IgD-negative memory B cell (primary cell): ENCODE measurements at regions not wholly inside any gene's neighbourhood (a gene's known extent, or its start where the extent isn't known, plus 50 kb on each side); places are given as distances from the start of the nearest gene placed in this dataset.

Experiments used
- H3K27ac Mint-ChIP-seq, 3 donors: one replicate each; pipeline ENCODE4 v1.8.0; 2020 to 2022; ENCODE audit warnings: mild to moderate bottlenecking in 3 of 3, mixed read lengths in 3 of 3, moderate library complexity in 1 of 3
- H3K27me3 Mint-ChIP-seq: one replicate; pipeline ENCODE4 v1.8.0; 2021; ENCODE audit warnings: mixed read lengths
- H3K36me3 Mint-ChIP-seq: one replicate; pipeline ENCODE4 v1.8.0; 2020; ENCODE audit warnings: mild to moderate bottlenecking, mixed read lengths
- H3K4me1 Mint-ChIP-seq, 3 donors: one replicate each; pipeline ENCODE4 v1.8.0; 2020 to 2022; ENCODE audit warnings: mixed read lengths in 3 of 3, mild to moderate bottlenecking in 1 of 3
- H3K4me3 Mint-ChIP-seq, 4 donors: one replicate each; pipeline ENCODE4 v1.8.0; 2020 to 2022; ENCODE audit warnings: mild to moderate bottlenecking in 4 of 4, mixed read lengths in 4 of 4, moderate library complexity in 3 of 4
- H3K9me3 Mint-ChIP-seq, 3 donors: one replicate each; pipeline ENCODE4 v1.8.0; 2020 to 2021; ENCODE audit warnings: mixed read lengths in 3 of 3, mild to moderate bottlenecking in 1 of 3

DNA sequence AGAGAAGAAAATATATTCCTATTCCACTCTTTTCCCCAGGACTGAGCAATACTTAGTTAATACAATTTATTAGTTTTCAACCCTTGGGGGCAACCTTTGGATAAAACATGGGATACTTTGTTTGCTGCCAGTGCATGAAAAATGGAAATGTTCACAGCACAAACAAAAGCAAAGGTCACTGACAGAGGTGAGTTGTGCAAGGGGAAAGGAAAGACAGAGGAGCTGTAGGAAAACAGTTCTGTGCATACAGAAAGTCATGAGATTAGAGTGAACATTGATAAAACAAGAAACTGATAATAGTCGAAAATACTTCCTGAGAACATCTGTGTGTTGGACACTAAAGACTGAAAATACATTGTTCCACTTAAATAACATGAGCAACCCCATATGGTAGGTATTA, 779.8 kb downstream of the TLE4 start:
- no peak overlapping the region for H3K4me3 Mint-ChIP-seq
- H3K36me3 Mint-ChIP-seq, result peaks cover 2% of the 10 kb centered on the region
- H3K27ac Mint-ChIP-seq, result peak overlapping the region in 1 of 3 donors; percentile 14
- H3K4me1 Mint-ChIP-seq, result peaks cover 0 to 2% (median 1%) of the 10 kb centered on the region in 3 donors
- no peaks in the 10 kb centered on the region for H3K27me3 Mint-ChIP-seq
- peaks cover 0 to 2% (median 0%) of the 10 kb centered on the region in 3 donors for H3K9me3 Mint-ChIP-seq

- Mint-ChIP-seq H3K9me3 (peaks cover 0 to 4% (median 2%) of the 10 kb centered on the region in 3 donors), H3K36me3 (peaks cover 7% of the 10 kb centered on the region), H3K27ac (no peak overlapping the region), H3K27me3 (no peaks in the 10 kb centered on the region), H3K4me3 (no peak overlapping the region), H3K4me1 (peaks cover 0 to 3% (median 0%) of the 10 kb centered on the region in 3 donors)
Measured at GRCh38 chr9:80326105-80326504, 754.3 kb downstream of the TLE4 start.

DNA sequence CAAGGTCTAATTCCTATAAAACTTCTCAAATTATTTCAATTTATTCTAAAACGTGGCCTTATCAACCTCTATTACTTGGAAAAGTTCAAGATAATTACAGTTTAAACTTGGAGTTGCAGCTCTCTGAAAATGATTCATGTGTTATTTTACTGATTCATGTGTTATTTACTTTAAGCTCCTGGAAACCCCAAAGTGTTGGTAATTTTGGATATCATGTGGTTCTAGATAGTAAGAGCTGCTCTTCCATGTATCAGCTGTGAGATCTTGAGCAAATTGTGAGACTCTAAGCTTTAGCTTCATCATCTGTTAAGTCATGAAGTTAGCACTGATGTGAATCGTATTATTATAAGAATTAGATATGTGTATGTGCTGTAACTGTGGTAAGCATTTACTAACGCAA, 749.2 kb downstream of the TLE4 start:
- H3K4me1 Mint-ChIP-seq, result peaks cover 0 to 3% (median 1%) of the 10 kb centered on the region in 3 donors
- no peaks in the 10 kb centered on the region for H3K27me3 Mint-ChIP-seq
- no peak overlapping the region for H3K27ac Mint-ChIP-seq
- H3K9me3 Mint-ChIP-seq, result no peaks in the 10 kb centered on the region
- no peak overlapping the region for H3K4me3 Mint-ChIP-seq
- peaks cover 7% of the 10 kb centered on the region for H3K36me3 Mint-ChIP-seq

DNA sequence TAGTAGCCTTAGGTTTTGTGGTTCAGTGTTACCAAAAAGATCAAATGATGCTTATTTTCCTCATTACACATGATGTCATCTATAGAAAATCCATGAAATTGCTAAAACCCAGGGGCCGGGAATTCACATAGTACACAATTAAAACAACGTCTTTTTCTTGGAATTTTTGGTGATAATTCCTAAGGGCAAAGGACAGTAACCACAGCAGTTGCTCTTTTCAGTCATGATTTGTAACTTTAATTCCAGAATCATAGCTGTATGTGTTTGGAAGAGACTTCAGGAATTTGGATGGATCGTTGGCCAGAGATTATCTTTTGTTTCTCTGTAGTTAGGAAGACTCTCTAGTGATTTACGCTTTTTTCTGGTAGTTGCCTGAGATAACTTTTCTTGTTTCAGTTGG, 748.7 kb downstream of the TLE4 start:
- H3K27me3 Mint-ChIP-seq, result no peaks in the 10 kb centered on the region
- no peaks in the 10 kb centered on the region for H3K9me3 Mint-ChIP-seq
- peaks cover 8% of the 10 kb centered on the region for H3K36me3 Mint-ChIP-seq
- H3K4me3 Mint-ChIP-seq, result no peak overlapping the region
- H3K27ac Mint-ChIP-seq, result no peak overlapping the region
- peaks cover 0 to 3% (median 1%) of the 10 kb centered on the region in 3 donors for H3K4me1 Mint-ChIP-seq

DNA sequence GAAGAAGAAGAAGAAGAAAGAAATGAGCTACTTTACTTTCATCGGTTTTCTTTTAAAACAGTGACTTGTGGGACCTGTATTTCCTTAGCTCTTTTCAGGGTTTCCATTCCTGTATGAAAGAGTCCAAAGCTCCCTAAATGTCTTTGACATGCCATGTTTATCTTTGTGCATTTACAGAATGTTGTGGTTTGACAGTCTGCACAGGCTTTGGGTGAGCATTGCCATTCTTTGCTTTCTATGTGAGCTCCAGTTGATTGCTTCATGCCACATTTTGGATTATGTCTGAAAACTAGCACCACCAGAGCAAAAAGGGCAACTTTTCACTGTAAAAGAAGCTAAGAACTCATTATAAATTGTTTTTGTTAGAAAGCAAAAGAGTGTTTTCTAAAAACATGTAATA, 733.4 kb downstream of the TLE4 start:
- Mint-ChIP-seq H3K27ac (no peak overlapping the region), H3K27me3 (no peaks in the 10 kb centered on the region), H3K4me1 (peaks cover 2 to 16% (median 12%) of the 10 kb centered on the region in 3 donors), H3K9me3 (no peaks in the 10 kb centered on the region), H3K36me3 (peaks cover 13% of the 10 kb centered on the region), H3K4me3 (no peak overlapping the region)

GRCh38 chr9:80294955-80295354, 723.2 kb downstream of the TLE4 start:
- Mint-ChIP-seq H3K36me3 (peaks cover 6% of the 10 kb centered on the region), H3K27me3 (no peaks in the 10 kb centered on the region), H3K9me3 (peaks cover 2 to 20% (median 5%) of the 10 kb centered on the region in 3 donors), H3K27ac (no peak overlapping the region), H3K4me3 (no peak overlapping the region), H3K4me1 (peaks cover 4 to 9% (median 5%) of the 10 kb centered on the region in 3 donors)

DNA sequence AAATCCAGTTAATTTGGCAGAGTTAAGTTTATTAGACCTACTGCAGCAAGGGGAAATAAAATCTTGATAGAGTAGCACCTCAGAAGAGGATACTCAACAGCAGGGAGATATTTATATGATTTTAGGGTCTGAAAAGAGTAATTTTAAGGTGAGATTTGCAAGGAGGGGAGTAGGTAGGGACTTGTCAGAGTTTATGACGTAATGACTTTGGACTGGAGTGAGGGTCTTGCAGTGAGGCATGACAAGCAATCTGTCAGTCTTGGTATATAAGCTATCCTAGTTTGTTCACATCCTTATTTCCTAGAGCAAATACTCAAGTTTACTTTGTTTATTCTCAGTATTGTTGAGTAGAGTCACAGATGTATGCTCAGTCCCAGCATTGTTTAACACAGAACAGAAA, 722.6 kb downstream of the TLE4 start:
- Mint-ChIP-seq H3K9me3 (peaks cover 2 to 22% (median 8%) of the 10 kb centered on the region in 3 donors), H3K4me3 (no peak overlapping the region), H3K36me3 (peaks cover 6% of the 10 kb centered on the region), H3K4me1 (peaks cover 3 to 8% (median 5%) of the 10 kb centered on the region in 3 donors), H3K27me3 (no peaks in the 10 kb centered on the region), H3K27ac (no peak overlapping the region)

- Mint-ChIP-seq H3K27me3 (no peaks in the 10 kb centered on the region), H3K27ac (peak overlapping the region in 1 of 3 donors; percentile 67), H3K9me3 (peaks cover 3 to 21% (median 7%) of the 10 kb centered on the region in 3 donors), H3K36me3 (peaks cover 8% of the 10 kb centered on the region), H3K4me3 (peak overlapping the region in 1 of 4 donors; percentile 65), H3K4me1 (peaks cover 0 to 3% (median 0%) of the 10 kb centered on the region in 3 donors)
Measured at GRCh38 chr9:80292231-80292630, 720.5 kb downstream of the TLE4 start.

DNA sequence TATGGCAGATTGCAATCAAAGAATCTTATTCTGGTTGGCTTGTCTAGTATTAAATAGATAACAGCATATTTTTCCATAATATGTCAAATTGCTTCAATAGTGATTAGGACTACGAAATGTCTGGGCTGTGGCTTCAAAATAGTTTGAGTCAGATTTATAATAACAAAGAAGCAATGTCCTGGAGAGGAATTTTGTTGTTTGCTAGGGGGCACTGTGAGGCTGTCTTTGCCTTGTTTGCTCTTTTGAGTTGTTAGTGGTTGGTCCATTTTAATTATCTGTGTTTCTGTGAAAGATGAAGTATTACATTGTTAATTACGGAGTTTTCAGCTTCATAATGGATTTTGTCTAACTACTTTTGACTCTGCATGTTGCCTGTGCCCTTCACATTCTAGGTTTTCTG, 713.6 kb downstream of the TLE4 start:
- H3K4me3 Mint-ChIP-seq, result no peak overlapping the region
- peaks cover 0 to 11% (median 0%) of the 10 kb centered on the region in 3 donors for H3K4me1 Mint-ChIP-seq
- H3K27me3 Mint-ChIP-seq, result no peaks in the 10 kb centered on the region
- peak overlapping the region in 1 of 3 donors; percentile 26 for H3K27ac Mint-ChIP-seq
- peaks cover 4% of the 10 kb centered on the region for H3K36me3 Mint-ChIP-seq
- H3K9me3 Mint-ChIP-seq, result peaks cover 2 to 4% (median 4%) of the 10 kb centered on the region in 3 donors

- Mint-ChIP-seq H3K9me3 (no peaks in the 10 kb centered on the region), H3K4me1 (peaks cover 0 to 11% (median 0%) of the 10 kb centered on the region in 3 donors), H3K4me3 (no peak overlapping the region), H3K36me3 (peaks cover 4% of the 10 kb centered on the region), H3K27me3 (no peaks in the 10 kb centered on the region), H3K27ac (no peak overlapping the region)
Measured at GRCh38 chr9:80282766-80283165, 711.0 kb downstream of the TLE4 start.

DNA sequence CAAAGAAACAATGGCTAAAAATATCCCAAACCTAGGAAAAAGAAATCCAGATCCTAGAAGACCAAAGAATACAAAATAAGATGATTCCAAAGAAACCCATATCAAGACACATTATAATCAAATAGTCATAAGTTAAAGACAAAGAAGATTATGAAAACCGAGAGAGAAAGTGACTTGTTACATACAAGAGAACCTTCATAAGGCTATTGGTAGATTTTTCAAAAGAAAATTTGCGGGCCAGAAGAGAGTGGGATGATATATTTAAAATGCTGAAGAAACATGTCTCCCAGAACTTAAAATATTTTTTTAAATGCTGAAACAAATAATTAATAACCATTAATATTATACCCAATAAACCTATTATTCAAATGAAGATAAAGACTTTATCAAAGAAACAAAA, 687.3 kb downstream of the TLE4 start:
- no peak overlapping the region for H3K4me3 Mint-ChIP-seq
- peaks cover 14% of the 10 kb centered on the region for H3K36me3 Mint-ChIP-seq
- H3K27me3 Mint-ChIP-seq, result no peaks in the 10 kb centered on the region
- H3K4me1 Mint-ChIP-seq, result peaks cover 0 to 4% (median 1%) of the 10 kb centered on the region in 3 donors
- peaks cover 0 to 28% (median 13%) of the 10 kb centered on the region in 3 donors for H3K9me3 Mint-ChIP-seq
- H3K27ac Mint-ChIP-seq, result no peak overlapping the region

GRCh38 chr9:80251778-80252177, 680.0 kb downstream of the TLE4 start:
- Mint-ChIP-seq H3K4me3 (no peak overlapping the region), H3K27ac (no peak overlapping the region), H3K9me3 (peaks cover 2 to 12% (median 5%) of the 10 kb centered on the region in 3 donors)

DNA sequence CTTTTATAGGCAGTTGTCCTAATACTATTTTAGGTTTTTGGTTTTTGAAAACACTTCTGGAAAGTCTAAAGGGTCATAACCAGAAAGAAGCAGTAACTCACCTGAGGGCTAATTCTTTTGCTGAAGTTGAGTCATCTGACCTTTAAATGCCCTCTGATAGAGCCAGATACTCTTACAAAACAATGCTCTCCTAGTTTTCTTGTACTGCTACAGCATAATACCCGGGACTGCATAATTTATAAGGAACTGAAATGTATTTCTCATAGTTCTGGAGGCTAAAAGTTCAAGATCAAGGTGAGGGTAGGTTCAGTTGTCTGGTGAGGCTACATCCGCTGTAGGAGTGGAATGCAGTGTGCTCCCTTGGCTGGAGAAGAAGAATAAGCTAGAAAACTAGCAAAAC, 670.3 kb downstream of the TLE4 start:
- Mint-ChIP-seq H3K27me3 (peaks cover 2% of the 10 kb centered on the region), H3K9me3 (peaks cover 0 to 6% (median 6%) of the 10 kb centered on the region in 3 donors), H3K36me3 (peaks cover 14% of the 10 kb centered on the region), H3K4me3 (no peak overlapping the region), H3K27ac (peak overlapping the region in 2 of 3 donors; percentile 65 to 84), H3K4me1 (peaks cover 22 to 34% (median 26%) of the 10 kb centered on the region in 3 donors)

More at GRCh38 chr9:80251778-80252177, 680.0 kb downstream of the TLE4 start:
- Mint-ChIP-seq H3K27me3 (no peaks in the 10 kb centered on the region), H3K36me3 (peaks cover 12% of the 10 kb centered on the region), H3K4me1 (peaks cover 4 to 15% (median 4%) of the 10 kb centered on the region in 3 donors)

DNA sequence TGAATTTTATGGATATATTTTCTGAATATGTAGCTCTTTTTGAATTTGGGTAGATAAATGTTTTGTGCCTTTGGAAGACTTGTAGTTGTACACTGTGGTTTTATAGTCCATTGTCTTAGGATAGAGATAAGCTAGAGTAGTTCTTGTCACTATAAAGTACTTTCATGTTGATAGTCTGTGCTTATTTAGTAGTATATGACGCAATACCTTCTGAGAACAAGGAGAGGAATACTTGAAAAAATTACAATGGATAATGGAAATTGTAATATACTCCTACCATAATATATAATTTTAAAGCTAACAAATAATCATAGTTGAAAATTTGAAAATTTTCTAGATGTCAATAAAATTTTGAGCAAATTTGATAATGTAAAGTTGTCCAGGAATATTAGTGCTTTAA, 664.0 kb downstream of the TLE4 start:
- peaks cover 41 to 52% (median 50%) of the 10 kb centered on the region in 3 donors for H3K4me1 Mint-ChIP-seq
- H3K36me3 Mint-ChIP-seq, result peaks cover 16% of the 10 kb centered on the region
- peaks cover 0 to 10% (median 4%) of the 10 kb centered on the region in 3 donors for H3K9me3 Mint-ChIP-seq
- H3K27me3 Mint-ChIP-seq, result peaks cover 2% of the 10 kb centered on the region
- H3K4me3 Mint-ChIP-seq, result peak overlapping the region; percentile 36 to 93 (median 58)
- no peak overlapping the region for H3K27ac Mint-ChIP-seq

DNA sequence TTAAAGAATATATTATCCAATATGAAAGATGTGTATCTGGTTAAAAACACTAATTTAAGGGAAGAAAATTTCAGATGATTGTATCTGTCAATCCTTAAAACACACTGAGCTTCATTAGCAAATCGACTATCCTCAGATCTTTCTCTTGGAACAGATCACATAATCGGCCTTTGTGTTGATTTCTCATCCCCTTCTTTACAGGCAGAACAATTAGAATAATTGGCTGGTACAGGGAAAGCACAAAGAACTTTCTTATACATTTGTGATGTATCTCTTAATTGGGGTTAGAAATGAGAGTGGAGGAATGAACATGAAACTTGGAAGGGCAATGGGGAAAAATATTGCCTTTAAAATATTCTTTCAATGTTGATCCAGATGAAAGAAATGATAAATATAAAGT, 662.1 kb downstream of the TLE4 start:
- Mint-ChIP-seq H3K4me3 (peak overlapping the region; percentile 90 to 93 (median 92)), H3K36me3 (peaks cover 9% of the 10 kb centered on the region), H3K27me3 (peaks cover under 1% of the 10 kb centered on the region), H3K27ac (peak overlapping the region; percentile 89 to 98 (median 96)), H3K4me1 (peaks cover 38 to 43% (median 42%) of the 10 kb centered on the region in 3 donors), H3K9me3 (peaks cover 2 to 5% (median 5%) of the 10 kb centered on the region in 3 donors)
